H1 (cell line): ENCODE measurements at regions not wholly inside any gene's neighbourhood (a gene's known extent, or its start where the extent isn't known, plus 50 kb on each side); places are given as distances from the start of the nearest gene placed in this dataset.

Source experiments
- EGR1 ChIP-seq: IDR thresholded peaks from 2 replicates; pipeline ENCODE4 v1.6.1; 2011; ENCODE audit warnings: low read depth, low read length, borderline replicate concordance
- HDAC2 ChIP-seq, 2 experiments: fragments of 300-600 bp in 1 of 2; sonication (generic) in 1 of 2; IDR thresholded peaks; 2 replicates each; pipeline ENCODE4 v1.6.1; 2011 to 2012; ENCODE audit warnings: low read depth in 2 of 2, low read length in 2 of 2, mild to moderate bottlenecking in 2 of 2, moderate library complexity in 2 of 2, borderline replicate concordance in 1 of 2, inconsistent platforms in 1 of 2
- KDM5A ChIP-seq: fragments of 200-600 bp; IDR thresholded peaks from 2 replicates; pipeline ENCODE4 v1.7.1; 2012; ENCODE audit warnings: mild to moderate bottlenecking, low read length, inconsistent platforms, mixed read lengths
- RAD21 ChIP-seq, 2 experiments: IDR thresholded peaks in 1 of 2; conservative IDR thresholded peaks in 1 of 2; 2 replicates each; pipeline ENCODE4 v1.6.1; 2011; ENCODE audit warnings: low read depth in 2 of 2, low read length in 2 of 2, improper control_type of control experiment in 1 of 2, inconsistent platforms in 1 of 2, mild to moderate bottlenecking in 1 of 2, moderate library complexity in 1 of 2
- SIN3A ChIP-seq, 2 experiments: IDR thresholded peaks in 1 of 2; conservative IDR thresholded peaks in 1 of 2; 2 replicates each; pipeline ENCODE4 v1.6.1; 2011 to 2012; ENCODE audit warnings: low read length in 2 of 2, improper control_type of control experiment in 1 of 2, low read depth in 1 of 2, mild to moderate bottlenecking in 1 of 2
- SP1 ChIP-seq: IDR thresholded peaks from 2 replicates; pipeline ENCODE4 v1.6.1; 2011; ENCODE audit warnings: low read depth, low read length
- TAF1 ChIP-seq: IDR thresholded peaks from 2 replicates; pipeline ENCODE4 v1.6.1; 2011; ENCODE audit warnings: mild to moderate bottlenecking, low read depth, low read length
- TAF7 ChIP-seq: optimal IDR thresholded peaks from 2 replicates; pipeline ENCODE3; 2011; ENCODE audit warnings: low read depth, mild to moderate bottlenecking, inconsistent platforms, low read length, moderate library complexity, borderline replicate concordance
- TF ChIP-seq, protein P1 (sequence below): fragments of 300-600 bp; sonication (generic); IDR thresholded peaks from 2 replicates; pipeline ENCODE4 v1.7.1; 2012; ENCODE audit warnings: low read length, moderate library complexity, mild to moderate bottlenecking, inconsistent platforms; ENCODE audit not compliant: insufficient replicate concordance
- TF ChIP-seq, protein P2 (sequence below): IDR thresholded peaks from 2 replicates; pipeline ENCODE4 v1.6.1; 2012; ENCODE audit warnings: inconsistent platforms

DNA sequence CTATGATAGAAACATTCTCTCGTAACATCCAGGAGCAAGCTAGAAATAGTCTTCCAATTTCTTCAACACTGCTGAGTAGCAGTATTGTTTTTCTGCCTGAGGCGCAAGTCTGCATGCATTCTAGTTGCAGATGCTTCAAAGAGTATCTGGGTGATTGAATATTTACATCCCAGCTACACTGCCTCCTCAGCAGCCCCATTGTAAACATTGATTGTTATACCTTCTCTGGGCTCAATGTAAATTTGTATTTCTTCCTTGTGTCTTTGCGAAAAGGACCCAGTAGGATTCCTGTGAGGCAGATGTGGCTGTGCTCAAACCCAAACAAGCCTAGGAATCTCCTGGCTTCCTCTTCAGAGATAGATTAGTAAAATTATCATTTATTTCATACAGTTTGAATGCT is 320.7 kb downstream of the CDC14C start (continued):
- TF ChIP-seq, protein P1, sequence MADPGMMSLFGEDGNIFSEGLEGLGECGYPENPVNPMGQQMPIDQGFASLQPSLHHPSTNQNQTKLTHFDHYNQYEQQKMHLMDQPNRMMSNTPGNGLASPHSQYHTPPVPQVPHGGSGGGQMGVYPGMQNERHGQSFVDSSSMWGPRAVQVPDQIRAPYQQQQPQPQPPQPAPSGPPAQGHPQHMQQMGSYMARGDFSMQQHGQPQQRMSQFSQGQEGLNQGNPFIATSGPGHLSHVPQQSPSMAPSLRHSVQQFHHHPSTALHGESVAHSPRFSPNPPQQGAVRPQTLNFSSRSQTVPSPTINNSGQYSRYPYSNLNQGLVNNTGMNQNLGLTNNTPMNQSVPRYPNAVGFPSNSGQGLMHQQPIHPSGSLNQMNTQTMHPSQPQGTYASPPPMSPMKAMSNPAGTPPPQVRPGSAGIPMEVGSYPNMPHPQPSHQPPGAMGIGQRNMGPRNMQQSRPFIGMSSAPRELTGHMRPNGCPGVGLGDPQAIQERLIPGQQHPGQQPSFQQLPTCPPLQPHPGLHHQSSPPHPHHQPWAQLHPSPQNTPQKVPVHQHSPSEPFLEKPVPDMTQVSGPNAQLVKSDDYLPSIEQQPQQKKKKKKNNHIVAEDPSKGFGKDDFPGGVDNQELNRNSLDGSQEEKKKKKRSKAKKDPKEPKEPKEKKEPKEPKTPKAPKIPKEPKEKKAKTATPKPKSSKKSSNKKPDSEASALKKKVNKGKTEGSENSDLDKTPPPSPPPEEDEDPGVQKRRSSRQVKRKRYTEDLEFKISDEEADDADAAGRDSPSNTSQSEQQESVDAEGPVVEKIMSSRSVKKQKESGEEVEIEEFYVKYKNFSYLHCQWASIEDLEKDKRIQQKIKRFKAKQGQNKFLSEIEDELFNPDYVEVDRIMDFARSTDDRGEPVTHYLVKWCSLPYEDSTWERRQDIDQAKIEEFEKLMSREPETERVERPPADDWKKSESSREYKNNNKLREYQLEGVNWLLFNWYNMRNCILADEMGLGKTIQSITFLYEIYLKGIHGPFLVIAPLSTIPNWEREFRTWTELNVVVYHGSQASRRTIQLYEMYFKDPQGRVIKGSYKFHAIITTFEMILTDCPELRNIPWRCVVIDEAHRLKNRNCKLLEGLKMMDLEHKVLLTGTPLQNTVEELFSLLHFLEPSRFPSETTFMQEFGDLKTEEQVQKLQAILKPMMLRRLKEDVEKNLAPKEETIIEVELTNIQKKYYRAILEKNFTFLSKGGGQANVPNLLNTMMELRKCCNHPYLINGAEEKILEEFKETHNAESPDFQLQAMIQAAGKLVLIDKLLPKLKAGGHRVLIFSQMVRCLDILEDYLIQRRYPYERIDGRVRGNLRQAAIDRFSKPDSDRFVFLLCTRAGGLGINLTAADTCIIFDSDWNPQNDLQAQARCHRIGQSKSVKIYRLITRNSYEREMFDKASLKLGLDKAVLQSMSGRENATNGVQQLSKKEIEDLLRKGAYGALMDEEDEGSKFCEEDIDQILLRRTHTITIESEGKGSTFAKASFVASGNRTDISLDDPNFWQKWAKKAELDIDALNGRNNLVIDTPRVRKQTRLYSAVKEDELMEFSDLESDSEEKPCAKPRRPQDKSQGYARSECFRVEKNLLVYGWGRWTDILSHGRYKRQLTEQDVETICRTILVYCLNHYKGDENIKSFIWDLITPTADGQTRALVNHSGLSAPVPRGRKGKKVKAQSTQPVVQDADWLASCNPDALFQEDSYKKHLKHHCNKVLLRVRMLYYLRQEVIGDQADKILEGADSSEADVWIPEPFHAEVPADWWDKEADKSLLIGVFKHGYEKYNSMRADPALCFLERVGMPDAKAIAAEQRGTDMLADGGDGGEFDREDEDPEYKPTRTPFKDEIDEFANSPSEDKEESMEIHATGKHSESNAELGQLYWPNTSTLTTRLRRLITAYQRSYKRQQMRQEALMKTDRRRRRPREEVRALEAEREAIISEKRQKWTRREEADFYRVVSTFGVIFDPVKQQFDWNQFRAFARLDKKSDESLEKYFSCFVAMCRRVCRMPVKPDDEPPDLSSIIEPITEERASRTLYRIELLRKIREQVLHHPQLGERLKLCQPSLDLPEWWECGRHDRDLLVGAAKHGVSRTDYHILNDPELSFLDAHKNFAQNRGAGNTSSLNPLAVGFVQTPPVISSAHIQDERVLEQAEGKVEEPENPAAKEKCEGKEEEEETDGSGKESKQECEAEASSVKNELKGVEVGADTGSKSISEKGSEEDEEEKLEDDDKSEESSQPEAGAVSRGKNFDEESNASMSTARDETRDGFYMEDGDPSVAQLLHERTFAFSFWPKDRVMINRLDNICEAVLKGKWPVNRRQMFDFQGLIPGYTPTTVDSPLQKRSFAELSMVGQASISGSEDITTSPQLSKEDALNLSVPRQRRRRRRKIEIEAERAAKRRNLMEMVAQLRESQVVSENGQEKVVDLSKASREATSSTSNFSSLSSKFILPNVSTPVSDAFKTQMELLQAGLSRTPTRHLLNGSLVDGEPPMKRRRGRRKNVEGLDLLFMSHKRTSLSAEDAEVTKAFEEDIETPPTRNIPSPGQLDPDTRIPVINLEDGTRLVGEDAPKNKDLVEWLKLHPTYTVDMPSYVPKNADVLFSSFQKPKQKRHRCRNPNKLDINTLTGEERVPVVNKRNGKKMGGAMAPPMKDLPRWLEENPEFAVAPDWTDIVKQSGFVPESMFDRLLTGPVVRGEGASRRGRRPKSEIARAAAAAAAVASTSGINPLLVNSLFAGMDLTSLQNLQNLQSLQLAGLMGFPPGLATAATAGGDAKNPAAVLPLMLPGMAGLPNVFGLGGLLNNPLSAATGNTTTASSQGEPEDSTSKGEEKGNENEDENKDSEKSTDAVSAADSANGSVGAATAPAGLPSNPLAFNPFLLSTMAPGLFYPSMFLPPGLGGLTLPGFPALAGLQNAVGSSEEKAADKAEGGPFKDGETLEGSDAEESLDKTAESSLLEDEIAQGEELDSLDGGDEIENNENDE = no peak
- TF ChIP-seq TAF7 = no peak
- TF ChIP-seq RAD21 (IDR thresholded peaks at IDR 0.05 in 1 of 2, conservative IDR thresholded peaks at IDR 0.05 in 1 of 2; ENCODE audit: low read depth in 2 of 2, low read length in 2 of 2) = 0 out of 4 replicates have a peak, but pooled peaks of 1 of the 2 experiments have one; percentile 0
- TF ChIP-seq EGR1 = no peak
- no peak for TF ChIP-seq SP1
- TF ChIP-seq TAF1 = no peak
- TF ChIP-seq, protein P2, sequence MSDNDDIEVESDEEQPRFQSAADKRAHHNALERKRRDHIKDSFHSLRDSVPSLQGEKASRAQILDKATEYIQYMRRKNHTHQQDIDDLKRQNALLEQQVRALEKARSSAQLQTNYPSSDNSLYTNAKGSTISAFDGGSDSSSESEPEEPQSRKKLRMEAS = no peak
- TF ChIP-seq HDAC2 (IDR thresholded peaks at IDR 0.05; ENCODE audit: borderline replicate concordance in 1 of 2, low read depth in 2 of 2, low read length in 2 of 2) = 0 out of 4 replicates have a peak, but pooled peaks of 1 of the 2 experiments have one; percentile 59
- no peak for TF ChIP-seq SIN3A (conservative IDR thresholded peaks at IDR 0.05 in 1 of 2, IDR thresholded peaks at IDR 0.05 in 1 of 2; ENCODE audit: low read depth in 1 of 2, low read length in 2 of 2)
- no peak for TF ChIP-seq KDM5A
